Trophoblast cell (in vitro differentiated cells and primary cell): ENCODE measurements at regions not wholly inside any gene's neighbourhood (a gene's known extent, or its start where the extent isn't known, plus 50 kb on each side); places are given as distances from the start of the nearest gene placed in this dataset.
"Not testable (repeated sequence)": the region's sequence is repeated elsewhere in the genome, so short reads cannot be mapped to it uniquely, and the experiment has no call there.

Experiments
- DNase-seq, 2 donors: peaks; one replicate each; pipeline ENCODE4 v3.0.0-alpha.2; 2016
- H2AFZ ChIP-seq: 2 replicates; pipeline ENCODE4 v1.6.1; 2013; ENCODE audit warnings: low read length, moderate library complexity, mild to moderate bottlenecking; ENCODE audit not compliant: insufficient read depth, poor library complexity
- H2AK5ac ChIP-seq: 2 replicates; pipeline ENCODE4 v1.6.1; 2013; ENCODE audit warnings: mild to moderate bottlenecking, low read length
- H2BK120ac ChIP-seq: 2 replicates; pipeline ENCODE4 v1.6.1; 2013; ENCODE audit warnings: low read length, mild to moderate bottlenecking, moderate library complexity; ENCODE audit not compliant: insufficient read depth, poor library complexity
- H2BK12ac ChIP-seq: 2 replicates; pipeline ENCODE4 v1.6.1; 2013; ENCODE audit warnings: mild to moderate bottlenecking, low read length, moderate library complexity
- H2BK5ac ChIP-seq: 2 replicates; pipeline ENCODE4 v1.6.1; 2013; ENCODE audit warnings: low read length, low read depth, moderate library complexity, mild to moderate bottlenecking; ENCODE audit not compliant: poor library complexity
- H3K14ac ChIP-seq: 2 replicates; pipeline ENCODE4 v1.6.1; 2013; ENCODE audit warnings: mild to moderate bottlenecking, low read length
- H3K18ac ChIP-seq: 2 replicates; pipeline ENCODE4 v1.6.1; 2013; ENCODE audit warnings: mild to moderate bottlenecking, low read length
- H3K23ac ChIP-seq: 2 replicates; pipeline ENCODE4 v1.6.1; 2013; ENCODE audit warnings: low read length
- H3K27ac ChIP-seq: 2 replicates; pipeline ENCODE4 v1.5.1; 2013; ENCODE audit warnings: low read depth, mild to moderate bottlenecking, inconsistent platforms, low read length, moderate library complexity
- H3K27me3 ChIP-seq: 2 replicates; pipeline ENCODE4 v1.6.1; 2013; ENCODE audit warnings: inconsistent platforms, mild to moderate bottlenecking, low read length, moderate library complexity; ENCODE audit not compliant: insufficient read depth
- H3K36me3 ChIP-seq, 2 experiments: 1 replicate in 1 of 2; 2 replicates in 1 of 2; pipeline ENCODE4 v1.6.1; 2013; ENCODE audit warnings: low read length in 2 of 2, mild to moderate bottlenecking in 2 of 2, moderate library complexity in 1 of 2; ENCODE audit not compliant: insufficient read depth in 2 of 2, control insufficient read depth in 1 of 2
- H3K4ac ChIP-seq: 2 replicates; pipeline ENCODE4 v1.6.1; 2013; ENCODE audit warnings: low read depth, mild to moderate bottlenecking, low read length, moderate library complexity
- H3K4me1 ChIP-seq, 2 experiments: 1 replicate in 1 of 2; 2 replicates in 1 of 2; pipeline ENCODE4 v1.6.1; 2013; ENCODE audit warnings: low read length in 2 of 2, mild to moderate bottlenecking in 2 of 2, moderate library complexity in 1 of 2; ENCODE audit not compliant: insufficient read depth in 2 of 2, control insufficient read depth in 1 of 2
- H3K4me2 ChIP-seq: 2 replicates; pipeline ENCODE4 v1.6.1; 2013; ENCODE audit warnings: inconsistent platforms, mild to moderate bottlenecking, low read length, moderate library complexity
- H3K4me3 ChIP-seq: 2 replicates; pipeline ENCODE4 v1.5.1; 2013; ENCODE audit warnings: mild to moderate bottlenecking, low read depth, low read length, inconsistent platforms
- H3K79me1 ChIP-seq: one replicate; pipeline ENCODE4 v1.6.1; 2013; ENCODE audit warnings: low read length
- H3K79me2 ChIP-seq: 2 replicates; pipeline ENCODE4 v1.6.1; 2013; ENCODE audit warnings: low read length, mild to moderate bottlenecking; ENCODE audit not compliant: control insufficient read depth, insufficient read depth, poor library complexity
- H3K9ac ChIP-seq: 2 replicates; pipeline ENCODE4 v1.6.1; 2013; ENCODE audit warnings: mild to moderate bottlenecking, low read length
- H3K9me3 ChIP-seq: 2 replicates; pipeline ENCODE4 v1.6.1; 2013; ENCODE audit warnings: low read depth, mild to moderate bottlenecking, control low read depth, inconsistent platforms, low read length; ENCODE audit not compliant: insufficient read depth
- H4K12ac ChIP-seq: 2 replicates; pipeline ENCODE4 v1.6.1; 2013; ENCODE audit warnings: low read depth, mild to moderate bottlenecking, low read length, moderate library complexity
- H4K8ac ChIP-seq: 2 replicates; pipeline ENCODE4 v1.6.1; 2013; ENCODE audit warnings: low read depth, mild to moderate bottlenecking, low read length, moderate library complexity
- H4K91ac ChIP-seq: one replicate; pipeline ENCODE4 v1.6.1; 2013; ENCODE audit warnings: low read depth, mild to moderate bottlenecking, low read length, moderate library complexity
- WGBS: extraction: QIAGEN DNeasy Blood & Tissue Kit; methylation state at CpG from one replicate; pipeline ENCODE4 v1.1.7; 2013; ENCODE audit warnings: missing lambda C conversion rate; ENCODE audit not compliant: insufficient read length, insufficient coverage; ENCODE audit errors: extremely low coverage; 5-methylcytosine and 5-hydroxymethylcytosine counted together

DNA sequence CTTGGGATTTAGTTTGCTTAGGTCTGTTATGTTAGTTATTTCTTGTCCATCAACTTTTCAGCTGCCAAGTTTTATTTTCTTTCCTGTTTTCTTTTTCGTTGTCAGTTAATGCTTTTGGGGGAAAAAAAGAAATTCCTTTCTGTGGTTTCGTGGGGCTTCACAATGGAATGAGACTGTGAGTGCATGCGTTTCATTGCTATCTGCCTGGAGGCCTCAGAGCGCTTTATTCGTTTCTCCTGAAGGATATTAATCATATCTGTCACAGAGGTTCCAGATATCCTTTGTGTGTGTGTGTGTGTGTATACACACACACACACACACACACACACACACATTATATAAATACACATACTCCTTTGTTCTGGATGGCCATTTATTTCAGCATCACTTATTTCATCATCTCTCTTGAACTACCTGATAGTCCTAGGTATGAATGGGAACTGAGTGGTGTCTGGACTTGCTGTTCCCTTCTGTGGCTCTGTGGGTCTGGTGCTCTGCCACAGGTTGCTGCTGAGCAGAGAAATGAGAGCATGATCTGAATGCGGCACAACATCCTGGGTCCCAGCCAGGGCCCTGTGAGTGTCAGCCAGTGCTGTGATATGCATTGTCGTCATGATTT lies 66.9 kb upstream of the ADORA2B start:
- H3K4me2 ChIP-seq, DNase-seq, H3K27me3 ChIP-seq, H3K79me1 ChIP-seq, H2AFZ ChIP-seq, H2BK12ac ChIP-seq, H2BK5ac ChIP-seq, H3K9me3 ChIP-seq, H3K4me3 ChIP-seq, H3K79me2 ChIP-seq, H4K91ac ChIP-seq, H3K18ac ChIP-seq, H2AK5ac ChIP-seq, H3K36me3 ChIP-seq, H3K4me1 ChIP-seq, H3K9ac ChIP-seq, H4K12ac ChIP-seq, H3K14ac ChIP-seq, H2BK120ac ChIP-seq, H3K23ac ChIP-seq, H3K4ac ChIP-seq: not testable (repeated sequence)
- no CpG with 5 or more reads among the region's 7 CpGs for WGBS
- peak overlapping the region; percentile 74 for H3K27ac ChIP-seq
- peak overlapping the region; percentile 29 for H4K8ac ChIP-seq

DNA sequence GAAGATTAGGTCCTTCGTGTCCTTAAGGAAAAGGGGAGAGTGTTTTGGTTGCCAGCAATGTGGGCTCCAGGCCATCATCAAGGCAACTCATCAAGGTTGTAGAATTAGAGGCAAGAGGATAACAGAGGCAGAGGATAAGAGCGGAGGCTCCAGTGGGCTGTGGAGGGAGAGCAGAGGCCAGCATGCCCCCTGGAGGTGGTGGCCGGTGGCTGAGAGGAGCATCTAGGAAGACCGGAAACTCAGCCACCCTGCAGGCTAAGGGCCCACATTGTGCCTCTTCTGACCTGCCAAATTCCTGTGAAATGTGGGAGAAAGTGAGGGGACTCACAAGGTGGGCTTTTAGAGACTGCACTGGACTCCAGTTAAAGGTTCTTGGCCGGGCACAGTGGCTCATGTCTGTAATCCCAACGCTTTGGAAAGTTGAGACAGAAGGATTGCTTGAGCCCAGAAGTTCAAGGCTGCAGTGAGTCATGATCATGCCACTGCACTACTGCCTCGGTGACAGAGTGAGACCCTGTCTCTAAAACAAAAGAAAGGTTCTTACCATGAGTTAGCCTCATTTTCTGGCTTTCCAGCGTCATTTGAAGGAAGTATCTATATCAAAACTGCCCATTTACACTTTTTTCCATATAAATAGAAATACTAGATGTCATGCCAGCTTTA lies 62.7 kb upstream of the ADORA2B start:
- no peak overlapping the region for H3K4me3 ChIP-seq
- no peak overlapping the region for H2BK120ac ChIP-seq
- no peaks in the 10 kb centered on the region for H3K36me3 ChIP-seq
- no peak overlapping the region for H3K9ac ChIP-seq
- H4K12ac ChIP-seq: no peak overlapping the region
- no peak overlapping the region for H4K91ac ChIP-seq
- H3K27ac ChIP-seq: no peak overlapping the region
- no peak overlapping the region for H3K23ac ChIP-seq
- no peak overlapping the region for H3K14ac ChIP-seq
- H3K4ac ChIP-seq: no peak overlapping the region
- H2AK5ac ChIP-seq: no peak overlapping the region
- H3K9me3 ChIP-seq: no peaks in the 10 kb centered on the region
- no peak overlapping the region for H2BK5ac ChIP-seq
- no peak overlapping the region for H3K4me2 ChIP-seq
- H3K27me3 ChIP-seq: no peaks in the 10 kb centered on the region
- no peak overlapping the region for H2AFZ ChIP-seq
- no peaks in the 10 kb centered on the region for H3K79me2 ChIP-seq
- WGBS: no CpG with 5 or more reads among the region's 8 CpGs
- no peak overlapping the region for H3K18ac ChIP-seq
- no peaks in the 10 kb centered on the region for H3K79me1 ChIP-seq
- H2BK12ac ChIP-seq: peak overlapping the region; percentile 29
- peaks cover 2 to 4% of the 10 kb centered on the region in 2 experiments for H3K4me1 ChIP-seq
- peak; percentile 48 to 70 for DNase-seq
- no peak overlapping the region for H4K8ac ChIP-seq

DNA sequence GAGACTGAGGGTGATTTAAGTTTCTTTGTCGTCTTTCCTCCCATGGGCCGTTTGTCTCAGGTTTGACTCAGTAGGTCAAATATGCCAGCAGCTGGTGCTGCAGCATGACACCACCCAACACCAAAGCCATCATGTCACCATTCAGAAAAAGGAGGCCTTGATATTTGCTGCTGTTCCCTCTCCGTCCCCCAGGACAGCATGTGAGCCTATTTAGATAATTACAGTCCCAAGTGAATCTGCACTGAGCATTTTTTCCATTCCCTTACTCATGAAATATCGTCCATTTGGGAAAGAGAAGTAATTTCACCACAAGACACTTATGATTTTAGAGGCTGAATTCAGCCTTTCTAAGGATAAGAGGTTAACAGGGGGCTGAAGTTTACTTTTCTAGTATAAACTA lies 62.2 kb upstream of the ADORA2B start:
- no peaks in the 10 kb centered on the region for H3K27me3 ChIP-seq
- no peak overlapping the region for H3K4ac ChIP-seq
- H3K14ac ChIP-seq: no peak overlapping the region
- H3K36me3 ChIP-seq: no peaks in the 10 kb centered on the region
- WGBS: no CpG with 5 or more reads among the region's 4 CpGs
- H3K79me2 ChIP-seq: no peaks in the 10 kb centered on the region
- no peak overlapping the region for H4K91ac ChIP-seq
- H3K23ac ChIP-seq: no peak overlapping the region
- peaks cover 0 to 3% of the 10 kb centered on the region in 2 experiments for H3K4me1 ChIP-seq
- H3K9me3 ChIP-seq: no peaks in the 10 kb centered on the region
- H2BK120ac ChIP-seq: no peak overlapping the region
- no peaks in the 10 kb centered on the region for H3K79me1 ChIP-seq
- no peak overlapping the region for H3K4me3 ChIP-seq
- no peak overlapping the region for H4K12ac ChIP-seq
- H2AFZ ChIP-seq: no peak overlapping the region
- H3K4me2 ChIP-seq: no peak overlapping the region
- no peak overlapping the region for H3K9ac ChIP-seq
- no peak overlapping the region for H4K8ac ChIP-seq
- peak; percentile 68 to 84 for DNase-seq
- no peak overlapping the region for H2BK12ac ChIP-seq
- H3K18ac ChIP-seq: no peak overlapping the region
- H2BK5ac ChIP-seq: no peak overlapping the region
- no peak overlapping the region for H3K27ac ChIP-seq
- no peak overlapping the region for H2AK5ac ChIP-seq

DNA sequence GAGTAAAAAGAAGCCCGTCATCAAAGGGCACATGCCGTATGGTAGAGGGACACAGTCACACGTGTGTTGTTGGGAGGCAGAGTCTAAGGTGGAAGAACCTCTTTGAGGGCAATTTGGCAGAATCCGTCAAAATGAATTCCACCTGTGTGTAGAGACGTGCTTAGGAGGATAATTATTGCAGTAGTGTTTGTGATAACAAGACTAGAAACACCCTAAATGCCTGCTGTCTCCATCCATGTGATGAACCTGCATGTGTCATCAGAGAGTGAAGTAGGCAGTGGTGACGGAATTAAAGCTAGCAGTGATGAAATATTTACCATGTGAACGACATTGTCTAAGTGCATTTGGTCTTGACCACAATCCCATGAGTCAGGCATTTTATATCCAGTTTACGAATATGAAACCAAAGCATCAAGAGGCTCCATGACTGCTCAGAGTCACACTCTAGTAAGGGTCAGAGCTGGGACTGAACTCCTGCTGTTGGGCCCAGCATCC lies 61.3 kb upstream of the ADORA2B start:
- Histone ChIP-seq H4K8ac (no peak overlapping the region), H3K79me1 (no peaks in the 10 kb centered on the region), H3K27ac (no peak overlapping the region)

More for the DNA sequence above, 61.3 kb upstream of the ADORA2B start:
- no peak overlapping the region for H2AFZ ChIP-seq
- WGBS: no CpG with 5 or more reads among the region's 8 CpGs
- H3K4me2 ChIP-seq: no peak overlapping the region
- no peak overlapping the region for H3K9ac ChIP-seq
- no peaks in the 10 kb centered on the region for H3K79me2 ChIP-seq
- peak overlapping the region; percentile 11 for H2BK120ac ChIP-seq
- H3K4ac ChIP-seq: no peak overlapping the region
- H3K18ac ChIP-seq: no peak overlapping the region
- no peak overlapping the region for H2BK5ac ChIP-seq
- no peak overlapping the region for H4K91ac ChIP-seq
- H4K12ac ChIP-seq: no peak overlapping the region
- H2BK12ac ChIP-seq: no peak overlapping the region
- H3K23ac ChIP-seq: no peak overlapping the region
- no peaks in the 10 kb centered on the region for H3K9me3 ChIP-seq
- H3K27me3 ChIP-seq: no peaks in the 10 kb centered on the region
- H3K14ac ChIP-seq: no peak overlapping the region
- H3K36me3 ChIP-seq: no peaks in the 10 kb centered on the region
- H2AK5ac ChIP-seq: no peak overlapping the region
- H3K4me1 ChIP-seq: peaks cover 0 to 3% of the 10 kb centered on the region in 2 experiments
- no peak overlapping the region for H3K4me3 ChIP-seq
- peak; percentile 3 to 57 for DNase-seq
